A549 (cell line): ENCODE measurements at regions not wholly inside any gene's neighbourhood (a gene's known extent, or its start where the extent isn't known, plus 50 kb on each side); places are given as distances from the start of the nearest gene placed in this dataset.

Source experiments
- MAFK ChIP-seq: fragments of 450-650 bp; IDR thresholded peaks from 2 replicates; pipeline ENCODE4 v1.6.1; 2014; ENCODE audit not compliant: partially characterized antibody
- NPAS2 ChIP-seq: fragments of 250-450 bp; sonication (Bioruptor Pico); IDR thresholded peaks from 2 replicates; pipeline ENCODE4 v1.8.0; 2022; ENCODE audit warnings: mild to moderate bottlenecking, moderate library complexity, borderline replicate concordance
- POLR2A ChIP-seq: IDR thresholded peaks from 2 replicates; pipeline ENCODE4 v1.6.1; 2012; ENCODE audit warnings: mild to moderate bottlenecking, low read length
- REST ChIP-seq: fragments of 200-600 bp; sonication (generic); IDR thresholded peaks from 2 replicates; pipeline ENCODE4 v1.6.1; 2016; ENCODE audit warnings: antibody characterized with exemption, mild to moderate bottlenecking, moderate library complexity
- SMC3 ChIP-seq: fragments of >200 bp; sonication (Bioruptor Twin); formaldehyde crosslinking; IDR thresholded peaks from 3 replicates; pipeline ENCODE4 v1.6.1; 2018; ENCODE audit warnings: inconsistent platforms
- TF ChIP-seq, protein P1 (sequence below): fragments of >200 bp; sonication (Bioruptor Twin); formaldehyde crosslinking; IDR thresholded peaks from 3 replicates; pipeline ENCODE4 v1.5.1; 2016
- TF ChIP-seq, protein P2 (sequence below): IDR thresholded peaks from 2 replicates; pipeline ENCODE4 v1.6.1; 2012

DNA sequence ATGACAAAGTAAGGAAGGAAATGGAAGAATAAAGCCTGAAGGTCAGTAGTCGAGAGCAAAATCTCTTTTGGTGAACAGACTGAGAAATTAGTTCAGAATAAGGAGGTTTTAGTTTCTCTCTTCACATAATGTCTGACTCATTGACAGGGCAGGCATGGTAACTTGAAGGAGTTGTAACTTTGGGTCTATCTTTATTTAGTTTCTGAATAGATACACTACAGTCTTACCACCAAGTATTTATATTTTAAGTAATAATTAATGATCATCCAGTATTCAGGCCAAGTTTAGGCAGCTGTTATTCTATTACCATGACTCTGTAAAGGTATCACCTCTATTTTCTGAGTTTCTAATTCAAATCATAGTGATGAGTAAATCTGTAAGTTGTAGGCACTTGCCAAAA lies 219.9 kb downstream of the SPRY2 start:
- TF ChIP-seq, protein P1, sequence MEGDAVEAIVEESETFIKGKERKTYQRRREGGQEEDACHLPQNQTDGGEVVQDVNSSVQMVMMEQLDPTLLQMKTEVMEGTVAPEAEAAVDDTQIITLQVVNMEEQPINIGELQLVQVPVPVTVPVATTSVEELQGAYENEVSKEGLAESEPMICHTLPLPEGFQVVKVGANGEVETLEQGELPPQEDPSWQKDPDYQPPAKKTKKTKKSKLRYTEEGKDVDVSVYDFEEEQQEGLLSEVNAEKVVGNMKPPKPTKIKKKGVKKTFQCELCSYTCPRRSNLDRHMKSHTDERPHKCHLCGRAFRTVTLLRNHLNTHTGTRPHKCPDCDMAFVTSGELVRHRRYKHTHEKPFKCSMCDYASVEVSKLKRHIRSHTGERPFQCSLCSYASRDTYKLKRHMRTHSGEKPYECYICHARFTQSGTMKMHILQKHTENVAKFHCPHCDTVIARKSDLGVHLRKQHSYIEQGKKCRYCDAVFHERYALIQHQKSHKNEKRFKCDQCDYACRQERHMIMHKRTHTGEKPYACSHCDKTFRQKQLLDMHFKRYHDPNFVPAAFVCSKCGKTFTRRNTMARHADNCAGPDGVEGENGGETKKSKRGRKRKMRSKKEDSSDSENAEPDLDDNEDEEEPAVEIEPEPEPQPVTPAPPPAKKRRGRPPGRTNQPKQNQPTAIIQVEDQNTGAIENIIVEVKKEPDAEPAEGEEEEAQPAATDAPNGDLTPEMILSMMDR, result no peak
- TF ChIP-seq REST, result no peak
- no peak for TF ChIP-seq NPAS2 (CRISPR knock-in tag)
- no peak for TF ChIP-seq SMC3
- no peak for TF ChIP-seq POLR2A
- TF ChIP-seq, protein P2, sequence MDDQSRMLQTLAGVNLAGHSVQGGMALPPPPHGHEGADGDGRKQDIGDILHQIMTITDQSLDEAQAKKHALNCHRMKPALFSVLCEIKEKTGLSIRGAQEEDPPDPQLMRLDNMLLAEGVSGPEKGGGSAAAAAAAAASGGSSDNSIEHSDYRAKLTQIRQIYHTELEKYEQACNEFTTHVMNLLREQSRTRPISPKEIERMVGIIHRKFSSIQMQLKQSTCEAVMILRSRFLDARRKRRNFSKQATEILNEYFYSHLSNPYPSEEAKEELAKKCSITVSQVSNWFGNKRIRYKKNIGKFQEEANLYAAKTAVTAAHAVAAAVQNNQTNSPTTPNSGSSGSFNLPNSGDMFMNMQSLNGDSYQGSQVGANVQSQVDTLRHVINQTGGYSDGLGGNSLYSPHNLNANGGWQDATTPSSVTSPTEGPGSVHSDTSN, result no peak
- no peak for TF ChIP-seq MAFK
